Cardiac fibroblast (primary cell): ENCODE measurements at regions not wholly inside any gene's neighbourhood (a gene's known extent, or its start where the extent isn't known, plus 50 kb on each side); places are given as distances from the start of the nearest gene placed in this dataset.

Experiments used
- DNase-seq, 2 donors: peaks; one replicate each; pipeline versions ENCODE4 v3.0.0 to v3.0.0-alpha.2; 2010; ENCODE audit warnings: low read depth in 2 of 2
- H3K4me3 ChIP-seq, 2 donors: replicated peaks in 1 of 2; 1 replicate in 1 of 2; 2 replicates in 1 of 2; pipeline ENCODE4 v1.5.1; 2011; ENCODE audit warnings: low read depth in 2 of 2, low read length in 2 of 2, mild to moderate bottlenecking in 2 of 2, moderate library complexity in 1 of 2
- CTCF ChIP-seq: IDR thresholded peaks from one replicate; pipeline ENCODE4 v1.5.1; 2011; ENCODE audit warnings: low read depth, mild to moderate bottlenecking, low read length, inconsistent platforms

- H3K4me3 ChIP-seq = no peak overlapping the region
- DNase-seq = no peak
- no peak for TF ChIP-seq CTCF
Measured at GRCh38 chr5:68958428-68958827, 135.4 kb upstream of the SLC30A5 start.

- H3K4me3 ChIP-seq = no peak overlapping the region
- DNase-seq = no peak
- TF ChIP-seq CTCF = no peak
Measured at GRCh38 chr5:68960456-68960855, 133.4 kb upstream of the SLC30A5 start.

GRCh38 chr5:68960961-68961360, 132.9 kb upstream of the SLC30A5 start:
- no peak for TF ChIP-seq CTCF
- DNase-seq = no peak

GRCh38 chr5:68961762-68962161, 132.1 kb upstream of the SLC30A5 start:
- TF ChIP-seq CTCF = no peak
- no peak for DNase-seq
- no peak overlapping the region for H3K4me3 ChIP-seq

More at GRCh38 chr5:68960961-68961360, 132.9 kb upstream of the SLC30A5 start:
- H3K4me3 ChIP-seq = no peak overlapping the region

GRCh38 chr5:68962757-68963484, 130.9 kb upstream of the SLC30A5 start:
- peak; percentile 95 for TF ChIP-seq CTCF
- peak; percentile 76 for DNase-seq
- no peak overlapping the region for H3K4me3 ChIP-seq

- TF ChIP-seq CTCF = no peak
- DNase-seq = no peak
- no peak overlapping the region for H3K4me3 ChIP-seq
Measured at GRCh38 chr5:68964679-68965078, 129.1 kb upstream of the SLC30A5 start.

- DNase-seq = no peak
- no peak for TF ChIP-seq CTCF
Measured at GRCh38 chr5:68965926-68966325, 127.9 kb upstream of the SLC30A5 start.

More at GRCh38 chr5:68965926-68966325, 127.9 kb upstream of the SLC30A5 start:
- no peak overlapping the region for H3K4me3 ChIP-seq
